ENCODE measurements at regions not wholly inside any gene's neighbourhood (a gene's known extent, or its start where the extent isn't known, plus 50 kb on each side); places are given as distances from the start of the nearest gene placed in this dataset.

- no peak overlapping the region for H3K4me3 ChIP-seq (ENCODE audit: low read depth, low read length)
- no peak for DNase-seq (ENCODE audit: low read depth)
- TF ChIP-seq CTCF (IDR thresholded peaks at IDR 0.05; ENCODE audit: insufficient read depth, low read length), result no peak
Measured at GRCh38 chr5:67300326-67300725, 103.7 kb upstream of the CD180 start.

- DNase-seq (ENCODE audit: low read depth), result peak; percentile 67
- no peak overlapping the region for H3K4me3 ChIP-seq (ENCODE audit: low read depth, low read length)
- TF ChIP-seq CTCF (IDR thresholded peaks at IDR 0.05; ENCODE audit: insufficient read depth, low read length), result no peak
Measured at GRCh38 chr5:67299231-67299735, 102.7 kb upstream of the CD180 start.

DNA sequence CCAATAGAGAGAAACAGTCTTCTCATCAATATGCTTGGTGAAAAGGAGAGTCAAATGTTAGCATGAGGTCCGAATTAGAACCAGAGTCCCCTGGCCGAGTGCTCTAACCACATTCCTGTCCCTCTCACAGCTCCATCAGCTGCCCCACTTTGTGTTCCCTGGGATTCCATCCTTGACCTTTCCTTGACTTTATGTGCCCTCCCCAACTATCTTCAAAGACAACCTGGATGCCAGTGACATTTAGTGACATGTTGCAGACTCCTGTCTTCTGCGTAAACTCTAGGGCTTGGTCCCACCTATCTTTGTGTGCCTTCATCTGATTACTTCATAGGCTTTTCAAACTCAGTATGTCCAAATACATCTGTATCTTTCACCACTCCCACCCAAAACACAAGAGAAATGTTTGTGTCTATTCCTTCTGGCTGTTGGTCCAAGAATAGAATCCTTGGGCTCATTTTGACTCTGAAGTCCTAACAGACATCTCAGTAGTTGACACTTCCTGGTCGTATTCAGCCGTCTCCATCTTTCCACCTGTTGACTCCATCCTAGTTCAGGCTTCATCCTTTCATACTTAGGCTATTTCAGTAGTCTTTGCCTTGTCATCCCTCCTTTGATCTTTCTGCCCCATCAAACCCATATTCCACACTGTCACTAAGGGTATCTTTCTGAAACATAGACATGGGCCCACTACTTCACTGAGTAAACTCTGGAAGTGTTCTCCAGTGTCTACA, 101.4 kb upstream of the CD180 start:
- TF ChIP-seq CTCF (IDR thresholded peaks at IDR 0.05; ENCODE audit: insufficient read depth, low read length), result no peak
- DNase-seq (ENCODE audit: low read depth), result no peak
- H3K4me3 ChIP-seq (ENCODE audit: low read depth, low read length), result no peak overlapping the region

DNA sequence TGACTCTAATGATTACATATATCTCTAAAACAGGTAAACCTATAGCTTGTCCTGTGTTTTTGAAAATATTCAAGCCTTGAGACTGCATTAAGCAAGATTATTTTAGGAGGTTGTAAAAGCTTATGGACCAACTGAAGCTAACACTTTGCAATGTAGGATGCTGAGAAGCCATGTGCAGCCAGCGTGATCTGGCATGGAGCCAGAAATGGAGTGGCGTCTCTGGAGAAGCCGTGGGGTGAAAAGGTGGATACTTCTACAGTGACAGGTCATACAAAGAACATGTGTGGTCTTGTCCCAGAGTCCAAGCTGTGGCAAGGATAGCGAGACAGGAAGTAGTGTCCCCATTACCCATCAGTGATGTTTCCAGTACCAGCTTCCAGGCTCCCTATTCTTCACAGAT, 100.8 kb upstream of the CD180 start:
- DNase-seq (ENCODE audit: low read depth), result no peak
- TF ChIP-seq CTCF (IDR thresholded peaks at IDR 0.05; ENCODE audit: insufficient read depth, low read length), result no peak
- no peak overlapping the region for H3K4me3 ChIP-seq (ENCODE audit: low read depth, low read length)

DNA sequence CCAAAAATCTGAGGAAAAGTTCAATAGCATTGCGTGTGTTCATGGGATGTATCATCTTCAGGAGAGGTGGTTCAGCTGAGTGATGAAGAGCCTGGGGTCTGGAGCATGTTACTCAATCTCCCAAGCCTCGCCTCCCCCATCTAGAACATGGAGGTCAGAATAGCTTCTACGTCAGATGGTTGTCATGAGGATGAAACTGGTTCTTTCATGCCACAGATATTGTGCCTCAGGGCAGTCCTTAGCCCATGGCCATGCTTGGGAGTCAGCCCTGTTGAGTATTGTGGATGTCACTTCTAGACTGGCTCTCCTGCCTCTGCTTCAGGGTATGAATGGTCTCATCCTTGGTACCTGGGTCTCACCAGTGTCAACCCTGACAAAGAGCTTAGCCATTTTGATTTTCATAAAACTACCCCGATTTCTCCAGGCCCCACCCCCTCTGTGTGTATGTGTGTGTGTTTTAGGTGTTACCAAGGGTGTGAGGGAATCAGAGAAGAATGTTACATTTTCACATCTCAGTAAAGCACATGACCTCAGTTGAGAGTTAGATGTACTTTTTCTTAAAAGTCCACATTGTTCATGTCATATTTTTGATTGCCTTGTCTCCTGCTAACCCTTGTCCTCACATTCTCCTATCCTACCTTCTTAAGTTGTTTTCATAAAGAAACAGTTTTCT, 97.8 kb upstream of the CD180 start:
- no peak for TF ChIP-seq CTCF (IDR thresholded peaks at IDR 0.05; ENCODE audit: insufficient read depth, low read length)
- no peak for DNase-seq (ENCODE audit: low read depth)

GRCh38 chr5:67293226-67293625, 96.6 kb upstream of the CD180 start:
- DNase-seq (ENCODE audit: low read depth), result no peak
- no peak overlapping the region for H3K4me3 ChIP-seq (ENCODE audit: low read depth, low read length)
- TF ChIP-seq CTCF (IDR thresholded peaks at IDR 0.05; ENCODE audit: insufficient read depth, low read length), result no peak

More for the DNA sequence above, 97.8 kb upstream of the CD180 start:
- H3K4me3 ChIP-seq (ENCODE audit: low read depth, low read length), result no peak overlapping the region

Measured in fibroblast of the aortic adventitia (primary cell).